HepG2 (cell line): ENCODE measurements at regions not wholly inside any gene's neighbourhood (a gene's known extent, or its start where the extent isn't known, plus 50 kb on each side); places are given as distances from the start of the nearest gene placed in this dataset.

Source experiments
- ATAC-seq: fragments of 200-7000 bp; cut with Tn5 transposase; 3 replicates; pipeline ENCODE4 v1.9.1; 2020; ENCODE audit warnings: mild to moderate bottlenecking, moderate library complexity
- BruUV-seq: library from RNA; stranded (reverse); fragments of 400-500 nt; replicated peaks from 2 replicates; lab custom pipeline; 2021; lab: Mats Ljungman, UMichigan
- CTCF ChIA-PET: fragments of 300-600 bp; formaldehyde crosslinking; extraction: SDS; loops from one replicate; lab custom pipeline; 2021; ENCODE audit warnings: low total read pairs, inconsistent platforms, low intra/inter-chr PET ratio; lab: Yijun Ruan, JAX
- POLR2A ChIA-PET: fragments of 350-600 bp; sonication (Branson Sonifier 250); formaldehyde crosslinking; loops from one replicate; lab custom pipeline; 2020; ENCODE audit warnings: antibody characterized with exemption, inconsistent platforms; lab: Yijun Ruan, JAX
- DNase-seq: peaks from one replicate; pipeline ENCODE4 v3.0.0-alpha.2; 2015; ENCODE audit warnings: low spot score
- FAIRE-seq: peaks from 3 replicates; lab custom pipeline; 2011; peaks lifted over from hg19 to GRCh38; lab: Jason Lieb, UNC
- H2AFZ ChIP-seq: one replicate; pipeline ENCODE4 v1.6.1; 2011; ENCODE audit warnings: low read length, inconsistent platforms
- H3K27ac ChIP-seq: fragments of 300-600 bp; 3 replicates; pipeline ENCODE4 v1.8.0; 2011; ENCODE audit warnings: mixed run types, mild to moderate bottlenecking, mixed read lengths, low read length, inconsistent platforms; ENCODE audit not compliant: insufficient read depth; ENCODE audit errors: extremely low read length
- H3K27me3 ChIP-seq, 2 experiments: fragments of 200-600 bp in 1 of 2; 2 replicates in 1 of 2; 3 replicates in 1 of 2; pipeline versions ENCODE4 v1.6.0 to v1.8.0; 2011; ENCODE audit warnings: low read length in 2 of 2, mild to moderate bottlenecking in 2 of 2, moderate library complexity in 2 of 2, inconsistent platforms in 1 of 2; ENCODE audit not compliant: insufficient read depth in 2 of 2, control insufficient read depth in 1 of 2
- H3K36me3 ChIP-seq, 2 experiments: fragments of 200-600 bp in 1 of 2; replicated peaks in 1 of 2; 2 replicates in 1 of 2; 3 replicates in 1 of 2; pipeline versions ENCODE4 v1.5.1 to v1.8.0; 2011; ENCODE audit warnings: low read length in 2 of 2, inconsistent platforms in 1 of 2; ENCODE audit not compliant: insufficient read depth in 2 of 2, control insufficient read depth in 1 of 2
- H3K4me1 ChIP-seq: 2 replicates; pipeline ENCODE4 v1.5.1; 2012; ENCODE audit warnings: low read length, inconsistent platforms; ENCODE audit not compliant: insufficient read depth
- H3K4me2 ChIP-seq: 2 replicates; pipeline ENCODE4 v1.6.0; 2011; ENCODE audit warnings: low read depth, low read length, inconsistent platforms
- H3K4me3 ChIP-seq, 3 experiments: fragments of 200-600 bp in 1 of 3; sonication (generic), shearing (Covaris generic) in 1 of 3; replicated peaks in 1 of 3; 2 replicates each; pipeline ENCODE4 v1.5.1; 2011 to 2016; ENCODE audit warnings: low read length in 3 of 3, inconsistent platforms in 2 of 3, low read depth in 2 of 3, mild to moderate bottlenecking in 2 of 3, control low read depth in 1 of 3, mixed read lengths in 1 of 3; ENCODE audit not compliant: insufficient read depth in 1 of 3
- H3K79me2 ChIP-seq: one replicate; pipeline ENCODE4 v1.6.1; 2011; ENCODE audit warnings: low read length, inconsistent platforms; ENCODE audit not compliant: insufficient read depth
- H3K9ac ChIP-seq: 2 replicates; pipeline ENCODE4 v1.6.0; 2011; ENCODE audit warnings: mild to moderate bottlenecking, low read depth, low read length, inconsistent platforms; ENCODE audit not compliant: insufficient read depth
- H3K9me3 ChIP-seq: 2 replicates; pipeline ENCODE4 v1.5.1; 2012; ENCODE audit warnings: mild to moderate bottlenecking, low read length
- H4K20me1 ChIP-seq: 2 replicates; pipeline ENCODE4 v1.6.0; 2011; ENCODE audit warnings: inconsistent platforms, mild to moderate bottlenecking, low read length, moderate library complexity; ENCODE audit not compliant: insufficient read depth
- ATAD3A ChIP-seq: sonication (generic); formaldehyde crosslinking; IDR thresholded peaks from 2 replicates; pipeline ENCODE4 v1.4.0; 2020; ENCODE audit warnings: missing genetic modification reagents
- ELF1 ChIP-seq: sonication (generic); formaldehyde crosslinking; IDR thresholded peaks from 2 replicates; pipeline ENCODE4 v1.4.0; 2020; ENCODE audit warnings: missing genetic modification reagents
- IRX3 ChIP-seq: sonication (generic); formaldehyde crosslinking; IDR thresholded peaks from 2 replicates; pipeline ENCODE4 v1.8.1; 2023; ENCODE audit warnings: mild to moderate bottlenecking, low read depth, missing genetic modification reagents, borderline replicate concordance
- KAT7 ChIP-seq: IDR thresholded peaks from 2 replicates; pipeline ENCODE4 v1.6.1; 2018; ENCODE audit warnings: borderline replicate concordance, missing compliant biosample characterization
- REL ChIP-seq: sonication (generic); formaldehyde crosslinking; conservative IDR thresholded peaks from 2 replicates; pipeline ENCODE4 v1.8.0; 2022; ENCODE audit warnings: mild to moderate bottlenecking, missing genetic modification reagents, moderate library complexity
- SALL1 ChIP-seq: sonication (generic); formaldehyde crosslinking; IDR thresholded peaks from 2 replicates; pipeline ENCODE4 v1.8.0; 2022; ENCODE audit warnings: mild to moderate bottlenecking, missing genetic modification reagents
- SCMH1 ChIP-seq: sonication (generic); formaldehyde crosslinking; IDR thresholded peaks from 2 replicates; pipeline ENCODE4 v1.9.0; 2021; ENCODE audit warnings: missing genetic modification reagents, mild to moderate bottlenecking, borderline replicate concordance
- STAG1 ChIP-seq: sonication (generic); formaldehyde crosslinking; IDR thresholded peaks from 2 replicates; pipeline ENCODE4 v1.4.0; 2020; ENCODE audit warnings: missing genetic modification reagents
- TCF12 ChIP-seq, 2 experiments: fragments of 450-650 bp in 1 of 2; sonication (generic) in 1 of 2; formaldehyde crosslinking in 1 of 2; IDR thresholded peaks; 2 replicates each; pipeline versions ENCODE4 v1.6.1 to v1.8.0; 2017 to 2022; ENCODE audit warnings: antibody characterized with exemption in 1 of 2, mild to moderate bottlenecking in 1 of 2, missing genetic modification reagents in 1 of 2, moderate library complexity in 1 of 2
- ZNF773 ChIP-seq: sonication (generic); formaldehyde crosslinking; IDR thresholded peaks from 2 replicates; pipeline ENCODE4 v1.4.0; 2020; ENCODE audit warnings: missing genetic modification reagents, borderline replicate concordance
- ZNF816 ChIP-seq: sonication (generic); formaldehyde crosslinking; IDR thresholded peaks from 2 replicates; pipeline ENCODE4 v1.8.0; 2022; ENCODE audit warnings: missing genetic modification reagents, mild to moderate bottlenecking, borderline replicate concordance
- WGBS: methylation state at CpG from one replicate; pipeline ENCODE4 v1.1.6; 2017; ENCODE audit warnings: low lambda C conversion rate; 5-methylcytosine and 5-hydroxymethylcytosine counted together
- in situ Hi-C: cut with HindIII; loops from 2 replicates; pipeline ENCODE4 v1.10.0; 2017; ENCODE audit warnings: low pct_unique_long_range_greater_than_20kb; ENCODE audit not compliant: extremely low pct_ligation_motif_present
- intact Hi-C: fragments of 100-400 bp; cut with micrococcal nuclease; formaldehyde crosslinking; loops from one replicate; pipeline ENCODE4 v1.10.0; 2022; ENCODE audit not compliant: unreplicated experiment
- TF ChIP-seq, protein P1 (sequence below): sonication (generic); formaldehyde crosslinking; IDR thresholded peaks from 2 replicates; pipeline ENCODE4 v1.9.0; 2021; ENCODE audit warnings: missing genetic modification reagents, mild to moderate bottlenecking, borderline replicate concordance
- TF ChIP-seq, protein P2 (sequence below): IDR thresholded peaks from 2 replicates; pipeline ENCODE4 v1.6.1; 2012; ENCODE audit warnings: inconsistent platforms
- TF ChIP-seq, protein P3 (sequence below): sonication (generic); formaldehyde crosslinking; conservative IDR thresholded peaks from 2 replicates; pipeline ENCODE4 v1.4.0; 2020; ENCODE audit warnings: mild to moderate bottlenecking, missing genetic modification reagents, moderate library complexity

DNA sequence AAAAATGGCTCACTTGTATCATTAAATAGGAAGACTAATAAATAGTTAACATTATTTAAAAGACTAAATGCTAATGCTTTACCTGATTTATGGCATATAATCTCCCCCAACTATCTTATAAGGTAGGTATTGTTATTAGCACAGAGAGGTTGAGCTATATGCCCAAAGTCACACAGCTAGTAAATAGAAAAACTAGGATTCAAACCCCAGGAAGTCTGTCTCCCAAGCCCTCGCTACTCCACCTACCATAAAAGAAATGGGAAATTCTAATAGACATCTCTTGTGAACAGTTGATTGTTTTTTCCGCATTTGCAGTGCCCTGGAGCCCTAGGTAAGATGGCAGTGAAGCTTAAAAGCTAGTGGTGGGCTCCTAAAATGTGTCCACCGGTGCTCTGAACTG, 65.2 kb upstream of the SOD1 start:
- in situ Hi-C loops = no loop called here
- 19% methylated on average over 2 of the region's 3 CpGs for WGBS
- TF ChIP-seq, protein P1, sequence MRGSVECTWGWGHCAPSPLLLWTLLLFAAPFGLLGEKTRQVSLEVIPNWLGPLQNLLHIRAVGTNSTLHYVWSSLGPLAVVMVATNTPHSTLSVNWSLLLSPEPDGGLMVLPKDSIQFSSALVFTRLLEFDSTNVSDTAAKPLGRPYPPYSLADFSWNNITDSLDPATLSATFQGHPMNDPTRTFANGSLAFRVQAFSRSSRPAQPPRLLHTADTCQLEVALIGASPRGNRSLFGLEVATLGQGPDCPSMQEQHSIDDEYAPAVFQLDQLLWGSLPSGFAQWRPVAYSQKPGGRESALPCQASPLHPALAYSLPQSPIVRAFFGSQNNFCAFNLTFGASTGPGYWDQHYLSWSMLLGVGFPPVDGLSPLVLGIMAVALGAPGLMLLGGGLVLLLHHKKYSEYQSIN (CRISPR knock-in tag) = no peak
- TF ChIP-seq ZNF773 (CRISPR knock-in tag) (no peak), SCMH1 (CRISPR knock-in tag) (no peak), ATAD3A (CRISPR knock-in tag) (no peak), KAT7 (no peak), ZNF816 (no peak), STAG1 (CRISPR knock-in tag) (no peak), TCF12 (IDR thresholded peaks at IDR 0.05) (no peak), TCF12 (CRISPR knock-in tag; IDR thresholded peaks at IDR 0.05) (no peak), IRX3 (CRISPR knock-in tag) (no peak), REL (no peak), ELF1 (no peak), SALL1 (no peak)
- TF ChIP-seq, protein P2, sequence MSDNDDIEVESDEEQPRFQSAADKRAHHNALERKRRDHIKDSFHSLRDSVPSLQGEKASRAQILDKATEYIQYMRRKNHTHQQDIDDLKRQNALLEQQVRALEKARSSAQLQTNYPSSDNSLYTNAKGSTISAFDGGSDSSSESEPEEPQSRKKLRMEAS = no peak
- TF ChIP-seq, protein P3, sequence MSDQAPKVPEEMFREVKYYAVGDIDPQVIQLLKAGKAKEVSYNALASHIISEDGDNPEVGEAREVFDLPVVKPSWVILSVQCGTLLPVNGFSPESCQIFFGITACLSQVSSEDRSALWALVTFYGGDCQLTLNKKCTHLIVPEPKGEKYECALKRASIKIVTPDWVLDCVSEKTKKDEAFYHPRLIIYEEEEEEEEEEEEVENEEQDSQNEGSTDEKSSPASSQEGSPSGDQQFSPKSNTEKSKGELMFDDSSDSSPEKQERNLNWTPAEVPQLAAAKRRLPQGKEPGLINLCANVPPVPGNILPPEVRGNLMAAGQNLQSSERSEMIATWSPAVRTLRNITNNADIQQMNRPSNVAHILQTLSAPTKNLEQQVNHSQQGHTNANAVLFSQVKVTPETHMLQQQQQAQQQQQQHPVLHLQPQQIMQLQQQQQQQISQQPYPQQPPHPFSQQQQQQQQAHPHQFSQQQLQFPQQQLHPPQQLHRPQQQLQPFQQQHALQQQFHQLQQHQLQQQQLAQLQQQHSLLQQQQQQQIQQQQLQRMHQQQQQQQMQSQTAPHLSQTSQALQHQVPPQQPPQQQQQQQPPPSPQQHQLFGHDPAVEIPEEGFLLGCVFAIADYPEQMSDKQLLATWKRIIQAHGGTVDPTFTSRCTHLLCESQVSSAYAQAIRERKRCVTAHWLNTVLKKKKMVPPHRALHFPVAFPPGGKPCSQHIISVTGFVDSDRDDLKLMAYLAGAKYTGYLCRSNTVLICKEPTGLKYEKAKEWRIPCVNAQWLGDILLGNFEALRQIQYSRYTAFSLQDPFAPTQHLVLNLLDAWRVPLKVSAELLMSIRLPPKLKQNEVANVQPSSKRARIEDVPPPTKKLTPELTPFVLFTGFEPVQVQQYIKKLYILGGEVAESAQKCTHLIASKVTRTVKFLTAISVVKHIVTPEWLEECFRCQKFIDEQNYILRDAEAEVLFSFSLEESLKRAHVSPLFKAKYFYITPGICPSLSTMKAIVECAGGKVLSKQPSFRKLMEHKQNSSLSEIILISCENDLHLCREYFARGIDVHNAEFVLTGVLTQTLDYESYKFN (CRISPR knock-in tag) = no peak
- ChIA-PET CTCF (no interaction called here), POLR2A (no interaction called here)
- Histone ChIP-seq H3K4me1 (peaks cover 13% of the 10 kb centered on the region), H4K20me1 (no peaks in the 10 kb centered on the region), H2AFZ (no peak overlapping the region), H3K79me2 (no peaks in the 10 kb centered on the region), H3K27me3 (no peaks in the 10 kb centered on the region), H3K9me3 (no peaks in the 10 kb centered on the region), H3K36me3 (no peaks in the 10 kb centered on the region), H3K4me2 (no peak overlapping the region), H3K9ac (no peak overlapping the region), H3K4me3 (no peak overlapping the region), H3K27ac (no peak overlapping the region)
- no TSS peak for BruUV-seq
- DNase-seq = no peak
- no peak for ATAC-seq
- intact Hi-C loops = no loop called here
- FAIRE-seq = no peak
